DOHH2 (cell line): ENCODE measurements at regions not wholly inside any gene's neighbourhood (a gene's known extent, or its start where the extent isn't known, plus 50 kb on each side); places are given as distances from the start of the nearest gene placed in this dataset.

Experiments
- EZH2phosphoT487 ChIP-seq: fragments of 200-600 bp; sonication (generic); IDR thresholded peaks from 2 replicates; pipeline ENCODE4 v1.6.1; 2017; ENCODE audit warnings: borderline replicate concordance, mild to moderate bottlenecking, antibody characterized with exemption, low read length, moderate library complexity, mixed read lengths
- TF ChIP-seq, protein P1 (sequence below): fragments of 200-600 bp; sonication (generic); IDR thresholded peaks from one replicate; pipeline ENCODE4 v1.5.1; 2014; ENCODE audit warnings: antibody characterized with exemption, mild to moderate bottlenecking, low read depth, low read length; ENCODE audit not compliant: poor library complexity, severe bottlenecking

DNA sequence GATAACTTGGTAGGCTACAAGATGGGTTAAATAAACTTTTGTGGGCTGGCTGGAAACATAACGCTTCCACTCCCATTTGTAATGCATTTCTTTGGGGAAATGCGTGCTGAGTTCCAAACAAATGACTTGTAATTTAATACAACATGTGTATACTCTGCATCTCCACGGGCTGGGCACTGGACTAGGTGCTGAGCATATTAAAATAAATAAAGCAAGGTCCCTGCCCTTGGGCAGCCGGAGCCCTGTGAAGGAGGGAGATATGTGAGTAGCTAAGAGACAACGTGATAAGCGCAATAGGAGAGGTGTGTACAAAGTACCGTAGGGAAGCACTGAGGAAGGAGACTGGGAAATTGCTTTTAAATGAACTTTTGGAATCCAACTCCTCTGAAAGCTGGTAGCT, 147.2 kb upstream of the RBPJ start:
- TF ChIP-seq, protein P1, sequence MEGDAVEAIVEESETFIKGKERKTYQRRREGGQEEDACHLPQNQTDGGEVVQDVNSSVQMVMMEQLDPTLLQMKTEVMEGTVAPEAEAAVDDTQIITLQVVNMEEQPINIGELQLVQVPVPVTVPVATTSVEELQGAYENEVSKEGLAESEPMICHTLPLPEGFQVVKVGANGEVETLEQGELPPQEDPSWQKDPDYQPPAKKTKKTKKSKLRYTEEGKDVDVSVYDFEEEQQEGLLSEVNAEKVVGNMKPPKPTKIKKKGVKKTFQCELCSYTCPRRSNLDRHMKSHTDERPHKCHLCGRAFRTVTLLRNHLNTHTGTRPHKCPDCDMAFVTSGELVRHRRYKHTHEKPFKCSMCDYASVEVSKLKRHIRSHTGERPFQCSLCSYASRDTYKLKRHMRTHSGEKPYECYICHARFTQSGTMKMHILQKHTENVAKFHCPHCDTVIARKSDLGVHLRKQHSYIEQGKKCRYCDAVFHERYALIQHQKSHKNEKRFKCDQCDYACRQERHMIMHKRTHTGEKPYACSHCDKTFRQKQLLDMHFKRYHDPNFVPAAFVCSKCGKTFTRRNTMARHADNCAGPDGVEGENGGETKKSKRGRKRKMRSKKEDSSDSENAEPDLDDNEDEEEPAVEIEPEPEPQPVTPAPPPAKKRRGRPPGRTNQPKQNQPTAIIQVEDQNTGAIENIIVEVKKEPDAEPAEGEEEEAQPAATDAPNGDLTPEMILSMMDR = no peak
- TF ChIP-seq EZH2phosphoT487 = no peak
